ENCODE measurements at regions not wholly inside any gene's neighbourhood (a gene's known extent, or its start where the extent isn't known, plus 50 kb on each side); places are given as distances from the start of the nearest gene placed in this dataset.

DNA sequence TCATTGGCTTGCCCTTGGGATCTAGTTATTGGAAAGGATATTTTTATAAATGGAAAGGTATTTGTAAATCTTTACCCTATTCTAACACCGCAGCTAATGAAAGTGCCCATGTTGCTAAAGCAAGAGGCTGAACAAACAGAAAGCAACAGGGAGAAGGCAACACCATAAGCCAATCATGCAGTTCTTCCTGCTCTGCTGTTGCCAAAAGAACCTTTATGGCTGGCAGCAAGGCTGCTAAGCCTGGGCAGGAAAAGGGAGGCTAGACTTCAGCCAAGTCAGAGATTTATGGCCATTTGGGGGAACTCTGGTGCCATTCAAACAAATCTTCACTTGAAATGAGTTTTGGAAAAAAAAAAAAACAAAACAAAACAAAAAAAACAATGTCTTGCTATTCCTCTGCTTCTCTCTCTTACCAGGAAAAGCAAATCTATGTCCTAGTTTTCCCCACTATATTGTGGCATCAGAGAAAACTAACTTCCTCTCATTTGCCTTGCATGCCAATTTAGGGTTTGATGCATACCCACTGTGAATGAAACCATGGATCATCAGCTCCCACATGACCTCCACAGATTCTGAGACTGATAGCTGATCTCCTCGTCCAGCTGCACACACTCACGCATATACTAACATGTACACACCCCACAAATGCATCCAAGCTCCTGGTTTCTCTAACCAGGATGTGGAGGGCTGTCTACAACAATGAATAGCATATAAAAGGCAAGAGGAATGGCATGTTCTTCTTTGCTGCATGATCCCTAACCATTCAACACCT, 179.3 kb downstream of the C1D start:
- Histone ChIP-seq H3K4me2 (ENCODE audit: low read length) (no peak overlapping the region), H3K27ac (ENCODE audit: low read depth, low read length, poor library complexity, severe bottlenecking) (no peak overlapping the region), H3K9me3 (ENCODE audit: low read length) (no peaks in the 10 kb centered on the region), H3K9me2 (ENCODE audit: low read depth, low read length) (no peaks in the 10 kb centered on the region), H3K36me3 (ENCODE audit: insufficient read depth, low read length) (no peaks in the 10 kb centered on the region), H3K79me2 (ENCODE audit: insufficient read depth, low read length) (no peaks in the 10 kb centered on the region), H4K20me1 (ENCODE audit: insufficient read depth, low read length) (no peaks in the 10 kb centered on the region), H2AFZ (ENCODE audit: low read length) (no peak overlapping the region), H3K9ac (ENCODE audit: low read length) (no peak overlapping the region), H3F3A (ENCODE audit: insufficient read depth, low read length) (no peaks in the 10 kb centered on the region), H3K4me3 (ENCODE audit: low read depth, low read length, poor library complexity, severe bottlenecking) (no peak overlapping the region), H3K4me1 (ENCODE audit: insufficient read depth, low read length, severe bottlenecking) (no peaks in the 10 kb centered on the region), H3K27me3 (ENCODE audit: insufficient read depth, low read length) (no peaks in the 10 kb centered on the region)
- TF ChIP-seq EZH2 (IDR thresholded peaks at IDR 0.05; ENCODE audit: borderline replicate concordance, low read length) = no peak
- TF ChIP-seq, protein P1, sequence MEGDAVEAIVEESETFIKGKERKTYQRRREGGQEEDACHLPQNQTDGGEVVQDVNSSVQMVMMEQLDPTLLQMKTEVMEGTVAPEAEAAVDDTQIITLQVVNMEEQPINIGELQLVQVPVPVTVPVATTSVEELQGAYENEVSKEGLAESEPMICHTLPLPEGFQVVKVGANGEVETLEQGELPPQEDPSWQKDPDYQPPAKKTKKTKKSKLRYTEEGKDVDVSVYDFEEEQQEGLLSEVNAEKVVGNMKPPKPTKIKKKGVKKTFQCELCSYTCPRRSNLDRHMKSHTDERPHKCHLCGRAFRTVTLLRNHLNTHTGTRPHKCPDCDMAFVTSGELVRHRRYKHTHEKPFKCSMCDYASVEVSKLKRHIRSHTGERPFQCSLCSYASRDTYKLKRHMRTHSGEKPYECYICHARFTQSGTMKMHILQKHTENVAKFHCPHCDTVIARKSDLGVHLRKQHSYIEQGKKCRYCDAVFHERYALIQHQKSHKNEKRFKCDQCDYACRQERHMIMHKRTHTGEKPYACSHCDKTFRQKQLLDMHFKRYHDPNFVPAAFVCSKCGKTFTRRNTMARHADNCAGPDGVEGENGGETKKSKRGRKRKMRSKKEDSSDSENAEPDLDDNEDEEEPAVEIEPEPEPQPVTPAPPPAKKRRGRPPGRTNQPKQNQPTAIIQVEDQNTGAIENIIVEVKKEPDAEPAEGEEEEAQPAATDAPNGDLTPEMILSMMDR (IDR thresholded peaks at IDR 0.05; ENCODE audit: low read length) = no peak

GRCh38 chr2:67888351-67889005, 174.3 kb downstream of the C1D start:
- Histone ChIP-seq H3K9ac (ENCODE audit: low read length) (no peak overlapping the region), H3K9me2 (ENCODE audit: low read depth, low read length) (no peaks in the 10 kb centered on the region), H3K79me2 (ENCODE audit: insufficient read depth, low read length) (no peaks in the 10 kb centered on the region), H3K4me3 (ENCODE audit: low read depth, low read length, poor library complexity, severe bottlenecking) (no peak overlapping the region), H3K9me3 (ENCODE audit: low read length) (no peaks in the 10 kb centered on the region), H3K4me1 (ENCODE audit: insufficient read depth, low read length, severe bottlenecking) (no peaks in the 10 kb centered on the region), H2AFZ (ENCODE audit: low read length) (no peak overlapping the region), H3K36me3 (ENCODE audit: insufficient read depth, low read length) (no peaks in the 10 kb centered on the region), H3K27me3 (ENCODE audit: insufficient read depth, low read length) (no peaks in the 10 kb centered on the region), H3F3A (ENCODE audit: insufficient read depth, low read length) (no peaks in the 10 kb centered on the region), H3K27ac (ENCODE audit: low read depth, low read length, poor library complexity, severe bottlenecking) (no peak overlapping the region), H3K4me2 (ENCODE audit: low read length) (no peak overlapping the region), H4K20me1 (ENCODE audit: insufficient read depth, low read length) (no peaks in the 10 kb centered on the region)
- TF ChIP-seq, protein P1 (IDR thresholded peaks at IDR 0.05; ENCODE audit: low read length) = no peak
- no peak for TF ChIP-seq EZH2 (IDR thresholded peaks at IDR 0.05; ENCODE audit: borderline replicate concordance, low read length)

- Histone ChIP-seq H3F3A (ENCODE audit: insufficient read depth, low read length) (no peaks in the 10 kb centered on the region), H3K79me2 (ENCODE audit: insufficient read depth, low read length) (no peaks in the 10 kb centered on the region), H4K20me1 (ENCODE audit: insufficient read depth, low read length) (no peaks in the 10 kb centered on the region), H3K36me3 (ENCODE audit: insufficient read depth, low read length) (no peaks in the 10 kb centered on the region), H3K4me1 (ENCODE audit: insufficient read depth, low read length, severe bottlenecking) (no peaks in the 10 kb centered on the region), H3K9ac (ENCODE audit: low read length) (no peak overlapping the region), H3K9me3 (ENCODE audit: low read length) (no peaks in the 10 kb centered on the region), H3K4me3 (ENCODE audit: low read depth, low read length, poor library complexity, severe bottlenecking) (no peak overlapping the region), H3K27me3 (ENCODE audit: insufficient read depth, low read length) (no peaks in the 10 kb centered on the region), H3K27ac (ENCODE audit: low read depth, low read length, poor library complexity, severe bottlenecking) (no peak overlapping the region), H3K4me2 (ENCODE audit: low read length) (no peak overlapping the region), H3K9me2 (ENCODE audit: low read depth, low read length) (no peaks in the 10 kb centered on the region), H2AFZ (ENCODE audit: low read length) (no peak overlapping the region)
- TF ChIP-seq EZH2 (IDR thresholded peaks at IDR 0.05; ENCODE audit: borderline replicate concordance, low read length) = no peak
- TF ChIP-seq, protein P1 (IDR thresholded peaks at IDR 0.05; ENCODE audit: low read length) = no peak
These were observed 173.7 kb downstream of the C1D start for GRCh38 chr2:67889056-67889455.

Measured in OCI-LY1 (cell line).